B cell (primary cell): ENCODE measurements at regions not wholly inside any gene's neighbourhood (a gene's known extent, or its start where the extent isn't known, plus 50 kb on each side); places are given as distances from the start of the nearest gene placed in this dataset.

Source experiments
- ATAC-seq: fragments of 200-7000 bp; cut with Tn5 transposase; one replicate; pipeline ENCODE4 v1.10.0; 2021; ENCODE audit warnings: low read depth, mild to moderate bottlenecking, moderate number of reproducible peaks, moderate library complexity
- CTCF ChIA-PET: fragments of 350-600 bp; sonication (Branson Sonifier 250); formaldehyde crosslinking; loops from one replicate; lab custom pipeline; 2021; ENCODE audit warnings: antibody characterized with exemption, inconsistent platforms; lab: Charles Lee
- POLR2A ChIA-PET: fragments of 350-600 bp; sonication (Branson Sonifier 250); formaldehyde crosslinking; loops from one replicate; lab custom pipeline; 2021; ENCODE audit warnings: antibody characterized with exemption; lab: Charles Lee
- DNase-seq: peaks from one replicate; pipeline ENCODE4 v3.0.0; 2013
- H2AFZ ChIP-seq: 2 replicates; pipeline ENCODE4 v1.6.1; 2012; ENCODE audit warnings: mild to moderate bottlenecking, low read depth, low read length; ENCODE audit not compliant: insufficient read depth, poor library complexity, severe bottlenecking
- H3K27ac ChIP-seq, 2 donors: 1 replicate in 1 of 2; 2 replicates in 1 of 2; pipeline ENCODE4 v1.5.1; 2012 to 2013; ENCODE audit warnings: low read length in 2 of 2, mild to moderate bottlenecking in 2 of 2, moderate library complexity in 1 of 2
- H3K27me3 ChIP-seq, 4 experiments: fragments of 200-600 bp in 1 of 4; sonication (generic) in 1 of 4; replicated peaks in 1 of 4; 1 replicate in 2 of 4; 2 replicates in 2 of 4; pipeline versions ENCODE4 v1.6.1 to v1.7.0; 2013 to 2016; ENCODE audit warnings: low read length in 3 of 4, mild to moderate bottlenecking in 2 of 4, mixed read lengths in 1 of 4, moderate library complexity in 1 of 4; ENCODE audit not compliant: insufficient read depth in 4 of 4, control insufficient read depth in 3 of 4; ENCODE audit errors: control extremely low read depth in 1 of 4
- H3K36me3 ChIP-seq, 2 experiments: replicated peaks in 1 of 2; 1 replicate in 1 of 2; 2 replicates in 1 of 2; pipeline versions ENCODE4 v1.6.1 to v1.7.1; 2013; ENCODE audit warnings: low read length in 1 of 2; ENCODE audit not compliant: insufficient read depth in 2 of 2, control insufficient read depth in 1 of 2; ENCODE audit errors: control extremely low read depth in 1 of 2, extremely low read depth in 1 of 2
- H3K4me1 ChIP-seq, 2 donors: fragments of 200-600 bp in 1 of 2; sonication (generic) in 1 of 2; 1 replicate in 1 of 2; 2 replicates in 1 of 2; pipeline versions ENCODE4 v1.5.1 to v1.6.1; 2013 to 2017; ENCODE audit warnings: low read length in 2 of 2; ENCODE audit not compliant: control insufficient read depth in 2 of 2, insufficient read depth in 2 of 2
- H3K4me2 ChIP-seq: replicated peaks from 2 replicates; pipeline ENCODE3; 2012; ENCODE audit warnings: mild to moderate bottlenecking, low read depth, low read length; ENCODE audit not compliant: poor library complexity, severe bottlenecking
- H3K4me3 ChIP-seq, 5 experiments: fragments of 200-600 bp in 1 of 5; sonication (generic) in 1 of 5; 1 replicate in 3 of 5; 2 replicates in 2 of 5; pipeline versions ENCODE4 v1.5.1 to v1.7.0; 2011 to 2016; ENCODE audit warnings: low read length in 4 of 5, mild to moderate bottlenecking in 4 of 5, low read depth in 2 of 5, control low read depth in 1 of 5, moderate library complexity in 1 of 5; ENCODE audit not compliant: insufficient read depth in 1 of 5; ENCODE audit errors: control extremely low read depth in 1 of 5, extremely low read depth in 1 of 5
- H3K79me2 ChIP-seq: fragments of 200-600 bp; sonication (generic); one replicate; pipeline ENCODE4 v1.6.0; 2016; ENCODE audit warnings: low read length; ENCODE audit not compliant: control insufficient read depth, insufficient read depth
- H3K9ac ChIP-seq: fragments of 200-600 bp; sonication (generic); 2 replicates; pipeline ENCODE4 v1.6.1; 2017; ENCODE audit warnings: mild to moderate bottlenecking, low read length, moderate library complexity
- H3K9me3 ChIP-seq, 3 donors: one replicate each; pipeline versions ENCODE4 v1.6.1 to v1.7.1; 2013; ENCODE audit warnings: low read length in 2 of 3; ENCODE audit not compliant: control insufficient read depth in 2 of 3, insufficient read depth in 1 of 3; ENCODE audit errors: control extremely low read depth in 1 of 3
- H4K20me1 ChIP-seq: 2 replicates; pipeline ENCODE4 v1.6.0; 2012; ENCODE audit warnings: mild to moderate bottlenecking, low read length; ENCODE audit not compliant: insufficient read depth, control insufficient read depth, poor library complexity, severe bottlenecking
- H3K27ac Mint-ChIP-seq: one replicate; pipeline ENCODE4 v1.8.0; 2021; ENCODE audit warnings: mixed read lengths
- H3K27me3 Mint-ChIP-seq: one replicate; pipeline ENCODE4 v1.8.0; 2021; ENCODE audit warnings: mixed read lengths
- H3K4me1 Mint-ChIP-seq: one replicate; pipeline ENCODE4 v1.8.0; 2021; ENCODE audit warnings: mixed read lengths
- H3K4me3 Mint-ChIP-seq: one replicate; pipeline ENCODE4 v1.8.0; 2021; ENCODE audit warnings: mixed read lengths
- H3K9me3 Mint-ChIP-seq: one replicate; pipeline ENCODE4 v1.8.0; 2022; ENCODE audit warnings: mixed read lengths; ENCODE audit not compliant: insufficient read depth
- CTCF ChIP-seq: fragments of 200-600 bp; IDR thresholded peaks from one replicate; pipeline ENCODE4 v1.8.0; 2022; ENCODE audit warnings: antibody characterized with exemption, mild to moderate bottlenecking
- EZH2 ChIP-seq: IDR thresholded peaks from 2 replicates; pipeline ENCODE4 v1.6.1; 2012; ENCODE audit warnings: borderline replicate concordance, low read depth, mild to moderate bottlenecking, moderate library complexity, low read length; ENCODE audit not compliant: insufficient read depth, poor library complexity, severe bottlenecking
- WGBS: methylation state at CpG from one replicate; pipeline ENCODE4 v1.1.5; 2013; ENCODE audit warnings: missing lambda C conversion rate; ENCODE audit not compliant: insufficient coverage; 5-methylcytosine and 5-hydroxymethylcytosine counted together
- intact Hi-C: fragments of 100-400 bp; cut with micrococcal nuclease; formaldehyde crosslinking; loops from one replicate; pipeline ENCODE4 v1.10.0; 2022

- H3K4me1 ChIP-seq: no peaks in the 10 kb centered on the region
- peaks cover 45% of the 10 kb centered on the region for H3K27me3 Mint-ChIP-seq
- no peak for DNase-seq
These were observed 186.2 kb downstream of the FOXL1 start for GRCh38 chr16:86764551-86764950.

GRCh38 chr16:86765389-86766026 is 187.2 kb downstream of the FOXL1 start:
- TF ChIP-seq CTCF: no peak
- no peak for TF ChIP-seq EZH2
- Mint-ChIP-seq H3K4me1 (no peaks in the 10 kb centered on the region), H3K27me3 (peaks cover 41% of the 10 kb centered on the region), H3K4me3 (no peak overlapping the region), H3K27ac (no peak overlapping the region), H3K9me3 (no peaks in the 10 kb centered on the region)
- Histone ChIP-seq H2AFZ (no peak overlapping the region), H3K27me3 (peaks cover 0 to 5% (median 3%) of the 10 kb centered on the region in 4 experiments), H4K20me1 (no peaks in the 10 kb centered on the region), H3K27ac (no peak overlapping the region), H3K4me2 (no peak overlapping the region), H3K4me3 (no peak overlapping the region), H3K9me3 (peaks cover 0 to 2% (median 0%) of the 10 kb centered on the region in 3 donors), H3K79me2 (no peaks in the 10 kb centered on the region), H3K36me3 (no peaks in the 10 kb centered on the region), H3K4me1 (no peaks in the 10 kb centered on the region), H3K9ac (no peak overlapping the region)
- ChIA-PET CTCF (no interaction called here), POLR2A (no interaction called here)
- 97% methylated on average over 4 of the region's 6 CpGs for WGBS
- no peak for ATAC-seq
- DNase-seq: no peak
- intact Hi-C loops: no loop called here

More at GRCh38 chr16:86764551-86764950, 186.2 kb downstream of the FOXL1 start:
- Histone ChIP-seq H3K4me3 (no peak overlapping the region), H3K9ac (no peak overlapping the region), H3K27me3 (peaks cover 0 to 5% (median 3%) of the 10 kb centered on the region in 4 experiments), H3K79me2 (no peaks in the 10 kb centered on the region), H4K20me1 (no peaks in the 10 kb centered on the region), H3K4me2 (no peak overlapping the region), H3K36me3 (no peaks in the 10 kb centered on the region), H3K27ac (no peak overlapping the region), H2AFZ (no peak overlapping the region), H3K9me3 (peaks cover 0 to 2% (median 0%) of the 10 kb centered on the region in 3 donors)
- Mint-ChIP-seq H3K4me3 (no peak overlapping the region), H3K9me3 (no peaks in the 10 kb centered on the region), H3K4me1 (no peaks in the 10 kb centered on the region), H3K27ac (no peak overlapping the region)
- POLR2A ChIA-PET: no interaction called here
- 90% methylated on average over 2 of the region's 4 CpGs for WGBS
- intact Hi-C loops: no loop called here
- CTCF ChIA-PET: no interaction called here
- no peak for TF ChIP-seq EZH2
- no peak for TF ChIP-seq CTCF
- ATAC-seq: no peak
